GM12878 (cell line): ENCODE measurements at regions not wholly inside any gene's neighbourhood (a gene's known extent, or its start where the extent isn't known, plus 50 kb on each side); places are given as distances from the start of the nearest gene placed in this dataset.

Experiments used
- ATAC-seq: fragments of 200-7000 bp; cut with Tn5 transposase; 3 replicates; pipeline ENCODE4 v1.9.1; 2020; ENCODE audit warnings: mild to moderate bottlenecking, moderate library complexity
- BruUV-seq: library from RNA; stranded (reverse); fragments of 400-500 nt; replicated peaks from 2 replicates; lab custom pipeline; 2021; lab: Mats Ljungman, UMichigan
- CTCF ChIA-PET: fragments of 300-600 bp; sonication (Branson Sonifier 250); formaldehyde crosslinking; extraction: SDS; loops from one replicate; lab custom pipeline; 2021; ENCODE audit warnings: inconsistent platforms; lab: Yijun Ruan, JAX
- POLR2A ChIA-PET: fragments of 350-600 bp; formaldehyde crosslinking; extraction: SDS; loops from one replicate; lab custom pipeline; 2021; ENCODE audit warnings: inconsistent platforms; lab: Charles Lee
- RAD21 ChIA-PET: fragments of 300-600 bp; sonication (Branson Sonifier 250); formaldehyde crosslinking; loops from one replicate; lab custom pipeline; 2023; ENCODE audit warnings: antibody characterized with exemption; ENCODE audit not compliant: unreplicated experiment; lab: Charles Lee
- SMC1A ChIA-PET: fragments of 300-600 bp; sonication (Branson Sonifier 250); formaldehyde crosslinking; loops from one replicate; lab custom pipeline; 2023; ENCODE audit not compliant: unreplicated experiment, uncharacterized antibody; lab: Charles Lee
- DNase-seq: peaks from one replicate; pipeline ENCODE4 v3.0.0-alpha.2; 2011; ENCODE audit warnings: low read depth, low spot score
- FAIRE-seq: peaks from 3 replicates; lab custom pipeline; 2011; peaks lifted over from hg19 to GRCh38; lab: Jason Lieb, UNC
- H2AFZ ChIP-seq: 2 replicates; pipeline ENCODE4 v1.6.0; 2011; ENCODE audit warnings: low read depth, low read length, control low read depth; ENCODE audit not compliant: control insufficient read depth
- H3K27ac ChIP-seq: 2 replicates; pipeline ENCODE4 v1.5.1; 2011; ENCODE audit warnings: control low read depth; ENCODE audit not compliant: control insufficient read depth, insufficient read depth
- H3K27me3 ChIP-seq, 2 experiments: replicated peaks in 1 of 2; 2 replicates each; pipeline versions ENCODE4 v1.6.0 to v1.6.1; 2011; ENCODE audit warnings: low read length in 1 of 2; ENCODE audit not compliant: control insufficient read depth in 2 of 2, insufficient read depth in 2 of 2
- H3K36me3 ChIP-seq, 2 experiments: 2 replicates each; pipeline ENCODE4 v1.5.1; 2011; ENCODE audit warnings: low read length in 1 of 2; ENCODE audit not compliant: control insufficient read depth in 2 of 2, insufficient read depth in 2 of 2
- H3K4me1 ChIP-seq: 2 replicates; pipeline ENCODE4 v1.6.1; 2011; ENCODE audit warnings: mild to moderate bottlenecking, low read length, moderate library complexity, mixed read lengths; ENCODE audit not compliant: control insufficient read depth, insufficient read depth
- H3K4me2 ChIP-seq: 2 replicates; pipeline ENCODE4 v1.6.0; 2011; ENCODE audit warnings: control low read depth; ENCODE audit not compliant: control insufficient read depth, insufficient read depth
- H3K4me3 ChIP-seq: fragments of 200-600 bp; sonication (generic); 2 replicates; pipeline ENCODE4 v1.5.1; 2016
- H3K79me2 ChIP-seq: 2 replicates; pipeline ENCODE4 v1.6.0; 2011; ENCODE audit warnings: low read length; ENCODE audit not compliant: control insufficient read depth, insufficient read depth
- H3K9ac ChIP-seq: 2 replicates; pipeline ENCODE4 v1.8.0; 2011; ENCODE audit warnings: low read length, control low read depth, mixed read lengths; ENCODE audit not compliant: control insufficient read depth, insufficient read depth
- H3K9me3 ChIP-seq: replicated peaks from 3 replicates; pipeline ENCODE4 v1.5.1; 2011; ENCODE audit warnings: mild to moderate bottlenecking, low read length; ENCODE audit not compliant: control insufficient read depth, insufficient read depth
- H4K20me1 ChIP-seq: 2 replicates; pipeline ENCODE4 v1.6.0; 2011; ENCODE audit not compliant: control insufficient read depth, insufficient read depth
- BCL11A ChIP-seq: IDR thresholded peaks from 2 replicates; pipeline ENCODE4 v1.6.1; 2011; ENCODE audit warnings: low read depth, low read length
- CBX5 ChIP-seq: sonication (generic); IDR thresholded peaks from 2 replicates; pipeline ENCODE4 v1.6.1; 2016; ENCODE audit warnings: low read depth, moderate library complexity, mild to moderate bottlenecking, inconsistent platforms
- CREB1 ChIP-seq: IDR thresholded peaks from 2 replicates; pipeline ENCODE4 v1.6.1; 2012; ENCODE audit warnings: low read depth, mild to moderate bottlenecking, inconsistent platforms
- HDAC6 ChIP-seq: fragments of 200-600 bp; sonication (generic); IDR thresholded peaks from one replicate; pipeline ENCODE4 v1.8.0; 2017; ENCODE audit warnings: antibody characterized with exemption; ENCODE audit not compliant: unreplicated experiment
- KAT2A ChIP-seq: conservative IDR thresholded peaks from 2 replicates; pipeline ENCODE4 v1.6.1; 2011; ENCODE audit warnings: low read depth, low read length; ENCODE audit not compliant: control insufficient read depth
- MEF2B ChIP-seq: fragments of 450-650 bp; IDR thresholded peaks from 2 replicates; pipeline ENCODE4 v1.6.1; 2018; ENCODE audit warnings: mild to moderate bottlenecking, moderate library complexity; ENCODE audit not compliant: partially characterized antibody, poor library complexity, severe bottlenecking
- MYC ChIP-seq: IDR thresholded peaks from 2 replicates; pipeline ENCODE4 v1.6.1; 2011; ENCODE audit warnings: mild to moderate bottlenecking, low read length, moderate library complexity, inconsistent platforms; ENCODE audit not compliant: insufficient read depth, insufficient replicate concordance, insufficient read length, severe bottlenecking
- NFIC ChIP-seq: IDR thresholded peaks from 2 replicates; pipeline ENCODE4 v1.6.1; 2012; ENCODE audit warnings: low read depth, mild to moderate bottlenecking, inconsistent platforms, low read length, moderate library complexity
- PAX8 ChIP-seq: fragments of 450-650 bp; IDR thresholded peaks from 2 replicates; pipeline ENCODE4 v1.6.1; 2017; ENCODE audit warnings: mild to moderate bottlenecking, moderate library complexity
- PRDM15 ChIP-seq: fragments of 450-650 bp; formaldehyde crosslinking; IDR thresholded peaks from 2 replicates; pipeline ENCODE4 v1.4.0; 2020; ENCODE audit warnings: mild to moderate bottlenecking, moderate library complexity
- SMARCA5 ChIP-seq: fragments of 450-650 bp; IDR thresholded peaks from 2 replicates; pipeline ENCODE4 v1.6.1; 2017; ENCODE audit warnings: mild to moderate bottlenecking
- STAT1 ChIP-seq: fragments of 450-650 bp; conservative IDR thresholded peaks from 2 replicates; pipeline ENCODE4 v1.6.1; 2014; ENCODE audit warnings: antibody characterized with exemption, mild to moderate bottlenecking
- STAT3 ChIP-seq: IDR thresholded peaks from 2 replicates; pipeline ENCODE4 v1.6.1; 2011; ENCODE audit warnings: low read depth, low read length, improper control_type of control experiment
- SUZ12 ChIP-seq: fragments of 200-600 bp; sonication (generic); IDR thresholded peaks from one replicate; pipeline ENCODE4 v1.6.1; 2018; ENCODE audit warnings: antibody characterized with exemption, mild to moderate bottlenecking; ENCODE audit not compliant: unreplicated experiment
- USF1 ChIP-seq: IDR thresholded peaks from 2 replicates; pipeline ENCODE4 v1.6.1; 2011; ENCODE audit warnings: borderline replicate concordance, low read depth, mild to moderate bottlenecking, moderate library complexity, mixed read lengths, low read length; ENCODE audit not compliant: insufficient read depth; ENCODE audit errors: extremely low read length
- WRNIP1 ChIP-seq: IDR thresholded peaks from 2 replicates; pipeline ENCODE4 v1.6.1; 2011; ENCODE audit warnings: low read depth, low read length, improper control_type of control experiment, borderline replicate concordance
- ZNF207 ChIP-seq: fragments of 450-650 bp; IDR thresholded peaks from 2 replicates; pipeline ENCODE4 v1.6.1; 2014; ENCODE audit warnings: antibody characterized with exemption, mild to moderate bottlenecking, borderline replicate concordance
- ZZZ3 ChIP-seq: IDR thresholded peaks from 2 replicates; pipeline ENCODE4 v1.6.1; 2011; ENCODE audit warnings: low read depth; ENCODE audit not compliant: control insufficient read depth, insufficient read length
- WGBS: methylation state at CpG from one replicate; pipeline ENCODE4 v1.1.6; 2016; ENCODE audit warnings: low lambda C conversion rate; ENCODE audit not compliant: insufficient replicate concordance, insufficient coverage; ENCODE audit errors: missing lambda C conversion rate; 5-methylcytosine and 5-hydroxymethylcytosine counted together
- in situ Hi-C: fragments of 300-500 bp; cut with MboI; formaldehyde crosslinking; loops from 9 replicates; pipeline ENCODE4 v1.14.3; 2018; ENCODE audit warnings: mixed read lengths
- intact Hi-C: fragments of 100-400 bp; cut with micrococcal nuclease; formaldehyde crosslinking; loops from one replicate; pipeline ENCODE4 v1.14.2; 2022; ENCODE audit not compliant: unreplicated experiment
- TF ChIP-seq, protein P1 (sequence below): IDR thresholded peaks from 2 replicates; pipeline ENCODE4 v1.6.1; 2012; ENCODE audit warnings: low read depth, low read length, improper control_type of control experiment
- TF ChIP-seq, protein P2 (sequence below): IDR thresholded peaks from 2 replicates; pipeline ENCODE4 v1.6.1; 2011; ENCODE audit warnings: low read depth, low read length, improper control_type of control experiment, borderline replicate concordance

GRCh38 chr17:71519285-71519684 lies 601.5 kb upstream of the SOX9 start:
- ChIA-PET SMC1A (no interaction called here), RAD21 (no interaction called here), CTCF (no interaction called here), POLR2A (no interaction called here)
- no TSS peak for BruUV-seq
- 0% methylated on average over 2 of the region's 2 CpGs for WGBS
- Histone ChIP-seq H3K9me3 (no peaks in the 10 kb centered on the region), H3K4me2 (no peak overlapping the region), H3K27ac (no peak overlapping the region), H3K36me3 (no peaks in the 10 kb centered on the region), H4K20me1 (no peaks in the 10 kb centered on the region), H3K79me2 (no peaks in the 10 kb centered on the region), H2AFZ (no peak overlapping the region), H3K4me3 (no peak overlapping the region), H3K27me3 (no peaks in the 10 kb centered on the region), H3K9ac (no peak overlapping the region), H3K4me1 (no peaks in the 10 kb centered on the region)
- TF ChIP-seq STAT1 (no peak), WRNIP1 (no peak), ZNF207 (no peak), SMARCA5 (no peak), HDAC6 (no peak), MYC (no peak), SUZ12 (no peak), CREB1 (no peak), BCL11A (no peak), ZZZ3 (no peak), MEF2B (no peak), PRDM15 (CRISPR knock-in tag) (no peak), STAT3 (no peak), NFIC (no peak), USF1 (no peak), KAT2A (no peak), PAX8 (no peak), CBX5 (no peak)
- TF ChIP-seq, protein P1, sequence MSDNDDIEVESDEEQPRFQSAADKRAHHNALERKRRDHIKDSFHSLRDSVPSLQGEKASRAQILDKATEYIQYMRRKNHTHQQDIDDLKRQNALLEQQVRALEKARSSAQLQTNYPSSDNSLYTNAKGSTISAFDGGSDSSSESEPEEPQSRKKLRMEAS = no peak
- TF ChIP-seq, protein P2, sequence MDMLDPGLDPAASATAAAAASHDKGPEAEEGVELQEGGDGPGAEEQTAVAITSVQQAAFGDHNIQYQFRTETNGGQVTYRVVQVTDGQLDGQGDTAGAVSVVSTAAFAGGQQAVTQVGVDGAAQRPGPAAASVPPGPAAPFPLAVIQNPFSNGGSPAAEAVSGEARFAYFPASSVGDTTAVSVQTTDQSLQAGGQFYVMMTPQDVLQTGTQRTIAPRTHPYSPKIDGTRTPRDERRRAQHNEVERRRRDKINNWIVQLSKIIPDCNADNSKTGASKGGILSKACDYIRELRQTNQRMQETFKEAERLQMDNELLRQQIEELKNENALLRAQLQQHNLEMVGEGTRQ = no peak
- no peak for DNase-seq
- intact Hi-C loops (no loop called here), in situ Hi-C loops (no loop called here)
- no peak for ATAC-seq
- FAIRE-seq = no peak
